GM12865 (cell line): ENCODE measurements at regions not wholly inside any gene's neighbourhood (a gene's known extent, or its start where the extent isn't known, plus 50 kb on each side); places are given as distances from the start of the nearest gene placed in this dataset.

Experiments
- DNase-seq: peaks from one replicate; pipeline ENCODE4 v3.0.0; 2010; ENCODE audit warnings: low read depth
- H3K4me3 ChIP-seq: 2 replicates; pipeline ENCODE4 v1.5.1; 2011; ENCODE audit warnings: mild to moderate bottlenecking, low read depth, low read length, control low read depth
- TF ChIP-seq, protein P1 (sequence below): IDR thresholded peaks from 2 replicates; pipeline ENCODE4 v1.5.1; 2011; ENCODE audit warnings: low read length, control low read depth, low read depth, inconsistent platforms; ENCODE audit not compliant: insufficient read depth; ENCODE audit errors: missing control alignments

DNA sequence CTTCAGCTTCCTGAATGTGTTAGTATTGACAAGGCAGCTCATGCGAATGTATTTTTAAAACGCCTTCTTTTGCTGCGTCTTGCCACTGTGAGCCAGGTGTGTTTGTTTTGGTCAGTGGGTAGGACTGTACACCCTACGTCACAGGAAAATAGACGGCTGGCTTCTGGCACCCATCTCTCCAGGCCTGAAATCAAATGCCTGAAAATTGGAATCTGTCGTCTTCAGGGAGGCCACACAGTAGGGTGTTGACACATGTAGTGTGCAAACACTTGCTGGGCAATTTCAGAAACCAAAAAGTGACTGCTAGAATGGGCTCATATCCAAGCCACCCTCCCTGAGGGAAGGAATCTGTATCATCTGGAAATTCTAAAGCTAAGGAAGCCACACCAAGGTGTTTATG lies 209.3 kb downstream of the TTC8 start:
- TF ChIP-seq, protein P1, sequence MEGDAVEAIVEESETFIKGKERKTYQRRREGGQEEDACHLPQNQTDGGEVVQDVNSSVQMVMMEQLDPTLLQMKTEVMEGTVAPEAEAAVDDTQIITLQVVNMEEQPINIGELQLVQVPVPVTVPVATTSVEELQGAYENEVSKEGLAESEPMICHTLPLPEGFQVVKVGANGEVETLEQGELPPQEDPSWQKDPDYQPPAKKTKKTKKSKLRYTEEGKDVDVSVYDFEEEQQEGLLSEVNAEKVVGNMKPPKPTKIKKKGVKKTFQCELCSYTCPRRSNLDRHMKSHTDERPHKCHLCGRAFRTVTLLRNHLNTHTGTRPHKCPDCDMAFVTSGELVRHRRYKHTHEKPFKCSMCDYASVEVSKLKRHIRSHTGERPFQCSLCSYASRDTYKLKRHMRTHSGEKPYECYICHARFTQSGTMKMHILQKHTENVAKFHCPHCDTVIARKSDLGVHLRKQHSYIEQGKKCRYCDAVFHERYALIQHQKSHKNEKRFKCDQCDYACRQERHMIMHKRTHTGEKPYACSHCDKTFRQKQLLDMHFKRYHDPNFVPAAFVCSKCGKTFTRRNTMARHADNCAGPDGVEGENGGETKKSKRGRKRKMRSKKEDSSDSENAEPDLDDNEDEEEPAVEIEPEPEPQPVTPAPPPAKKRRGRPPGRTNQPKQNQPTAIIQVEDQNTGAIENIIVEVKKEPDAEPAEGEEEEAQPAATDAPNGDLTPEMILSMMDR = no peak
- no peak for DNase-seq
- no peak overlapping the region for H3K4me3 ChIP-seq

DNA sequence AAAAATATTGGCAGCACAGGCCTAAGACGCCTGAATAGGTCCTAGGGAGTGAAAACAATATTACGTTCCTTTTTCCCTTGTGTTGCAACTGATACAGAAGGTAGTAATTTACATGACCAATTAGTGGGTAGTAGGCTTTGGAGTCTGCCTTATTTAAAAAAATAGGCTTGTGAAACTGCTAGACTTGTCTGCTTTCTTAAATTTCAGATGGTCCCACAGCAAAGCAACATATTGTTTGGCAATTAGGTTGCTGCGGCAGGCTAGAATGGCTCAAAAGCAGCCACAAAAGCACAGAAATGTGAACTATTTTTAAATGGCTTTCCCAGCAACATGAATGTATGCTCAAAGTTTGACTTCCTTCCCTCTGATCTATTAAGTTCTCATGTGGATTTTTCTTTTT lies 211.9 kb downstream of the TTC8 start:
- TF ChIP-seq, protein P1 = no peak
- DNase-seq = no peak
- no peak overlapping the region for H3K4me3 ChIP-seq

DNA sequence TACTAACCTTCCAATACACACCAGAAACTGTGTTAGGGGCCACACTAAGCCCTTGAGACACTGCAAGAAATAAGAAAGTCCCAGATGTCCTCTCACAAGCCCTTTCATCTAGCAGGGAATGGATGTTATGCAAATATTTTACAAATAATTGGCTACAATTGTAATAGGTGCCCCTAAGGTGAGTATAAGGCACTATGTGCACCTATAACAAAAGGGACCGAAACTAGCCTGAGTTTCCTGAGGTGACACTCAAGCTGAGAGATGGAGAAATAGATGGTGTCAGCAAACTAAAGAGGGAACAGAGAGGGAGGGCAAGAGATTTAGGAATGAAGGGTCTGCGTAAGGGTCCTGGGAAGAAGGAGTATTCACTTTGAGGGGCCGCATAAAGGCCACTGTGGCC lies 212.6 kb downstream of the TTC8 start:
- DNase-seq = no peak
- TF ChIP-seq, protein P1 = no peak
- no peak overlapping the region for H3K4me3 ChIP-seq

DNA sequence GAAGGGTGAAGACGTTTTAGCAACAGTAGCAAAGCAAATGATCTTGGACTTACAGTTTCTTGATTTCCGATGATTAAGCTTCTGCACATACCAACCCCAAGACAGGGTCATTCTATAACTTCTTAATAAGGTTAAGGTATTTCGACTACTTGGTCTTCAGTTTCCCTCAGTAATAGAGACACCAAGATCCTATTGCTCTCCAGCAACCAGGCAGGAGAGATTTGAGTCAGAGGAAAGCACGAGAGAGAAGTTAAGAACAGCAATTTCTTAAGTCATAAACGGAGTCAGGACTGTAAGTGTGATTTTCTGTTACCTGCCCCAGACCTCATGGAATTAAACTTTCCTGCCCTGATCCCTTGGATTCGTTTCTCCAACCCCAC lies 215.6 kb downstream of the TTC8 start:
- DNase-seq = no peak
- TF ChIP-seq, protein P1 = no peak
- no peak overlapping the region for H3K4me3 ChIP-seq

DNA sequence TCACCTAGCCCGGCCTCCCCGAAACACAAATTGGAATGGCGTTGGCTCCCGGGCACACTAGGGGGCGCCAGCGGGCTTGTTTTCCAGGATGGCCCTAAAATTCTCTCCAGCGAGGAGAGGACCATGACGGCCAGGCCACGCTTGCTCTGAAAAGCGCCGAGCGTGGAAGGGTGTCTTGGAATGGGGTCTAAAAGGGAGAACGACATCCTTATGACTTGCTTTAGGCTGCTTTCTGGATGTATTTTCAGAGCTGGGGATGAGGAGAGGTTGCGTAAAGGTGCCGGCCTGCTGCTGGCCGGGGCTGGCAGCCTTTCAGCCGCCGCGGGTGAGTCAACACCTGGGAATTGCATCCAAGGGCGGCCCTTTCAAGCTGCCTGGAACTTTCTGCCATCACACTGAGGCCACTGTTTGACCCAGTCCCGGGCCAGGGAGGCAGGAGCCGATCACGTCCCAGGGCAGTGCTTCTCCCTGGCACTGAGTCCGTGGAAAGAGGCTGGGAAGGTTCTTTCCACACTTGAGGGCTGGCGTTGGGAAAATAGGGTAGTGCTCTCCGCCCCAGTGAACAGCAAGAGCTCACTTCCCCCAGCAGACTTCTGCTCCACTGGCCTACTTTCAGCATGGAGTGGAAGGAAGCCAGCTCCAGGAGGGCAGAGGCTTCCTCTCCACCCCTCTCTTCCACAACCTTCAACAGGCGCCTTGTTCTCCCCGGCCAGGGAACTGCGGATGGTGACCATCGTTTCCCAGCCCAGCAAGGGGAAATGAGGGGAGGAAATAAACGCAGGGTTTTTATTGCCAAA lies 216.2 kb downstream of the TTC8 start:
- H3K4me3 ChIP-seq = peak overlapping the region; percentile 46
- peak; percentile 82 for DNase-seq
- TF ChIP-seq, protein P1 = peak; percentile 95

DNA sequence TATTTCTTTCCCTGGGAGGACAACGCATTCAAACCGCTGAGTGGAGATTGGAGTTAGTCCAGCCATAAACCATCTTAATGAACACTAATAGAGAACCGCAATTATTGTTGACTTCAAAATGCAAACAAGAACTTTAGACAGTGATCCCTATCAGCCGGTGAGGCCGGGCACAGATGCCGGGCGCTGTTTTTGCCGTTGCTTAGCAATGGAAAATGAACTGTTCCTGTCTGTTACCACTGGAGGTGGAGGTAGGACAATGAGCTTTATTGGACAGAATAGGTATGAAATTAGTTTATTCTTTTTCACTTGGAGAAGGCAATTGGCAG lies 216.8 kb downstream of the TTC8 start:
- DNase-seq = no peak
- TF ChIP-seq, protein P1 = no peak
- H3K4me3 ChIP-seq = no peak overlapping the region

DNA sequence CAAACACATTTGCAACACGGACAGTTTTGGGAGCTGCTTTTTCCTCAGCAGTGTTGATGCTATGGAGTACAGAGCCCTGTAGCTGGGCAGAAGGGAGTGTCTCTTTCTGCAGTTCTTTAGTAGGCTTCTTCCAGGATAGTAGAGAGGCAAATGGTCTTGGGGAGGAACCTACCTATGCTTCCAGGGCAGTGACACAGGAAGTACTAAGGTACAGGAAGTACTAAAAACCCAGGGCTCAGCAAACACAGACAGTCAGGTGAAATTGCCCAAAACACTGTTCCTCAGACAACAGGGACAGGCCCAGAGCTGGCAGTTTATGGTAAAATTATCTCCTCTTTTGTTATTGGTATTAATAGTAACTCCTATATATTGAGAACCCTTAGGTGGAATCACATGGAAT lies 217.6 kb downstream of the TTC8 start:
- no peak for DNase-seq
- TF ChIP-seq, protein P1 = no peak

More for the DNA sequence above, 217.6 kb downstream of the TTC8 start:
- no peak overlapping the region for H3K4me3 ChIP-seq
